ENCODE measurements at regions not wholly inside any gene's neighbourhood (a gene's known extent, or its start where the extent isn't known, plus 50 kb on each side); places are given as distances from the start of the nearest gene placed in this dataset.

DNA sequence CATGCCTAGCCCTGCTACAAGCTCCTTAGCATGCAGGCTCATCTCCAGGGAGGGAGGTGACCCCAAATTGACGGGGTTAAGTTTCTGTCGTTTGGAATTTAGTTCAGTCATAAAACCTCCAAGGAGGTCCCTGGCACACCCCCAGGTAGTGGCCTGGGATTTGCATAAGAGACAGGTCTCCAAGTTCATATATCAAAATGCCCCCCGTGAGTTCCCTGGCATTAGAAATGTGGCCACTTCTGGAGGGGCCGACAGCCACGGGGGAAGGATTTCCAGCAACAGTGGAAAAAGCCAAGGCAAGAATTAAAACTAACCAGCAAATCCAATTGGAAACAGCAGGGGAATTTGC, 228.8 kb downstream of the BCL11B start (continued):
- TF ChIP-seq, protein P1, sequence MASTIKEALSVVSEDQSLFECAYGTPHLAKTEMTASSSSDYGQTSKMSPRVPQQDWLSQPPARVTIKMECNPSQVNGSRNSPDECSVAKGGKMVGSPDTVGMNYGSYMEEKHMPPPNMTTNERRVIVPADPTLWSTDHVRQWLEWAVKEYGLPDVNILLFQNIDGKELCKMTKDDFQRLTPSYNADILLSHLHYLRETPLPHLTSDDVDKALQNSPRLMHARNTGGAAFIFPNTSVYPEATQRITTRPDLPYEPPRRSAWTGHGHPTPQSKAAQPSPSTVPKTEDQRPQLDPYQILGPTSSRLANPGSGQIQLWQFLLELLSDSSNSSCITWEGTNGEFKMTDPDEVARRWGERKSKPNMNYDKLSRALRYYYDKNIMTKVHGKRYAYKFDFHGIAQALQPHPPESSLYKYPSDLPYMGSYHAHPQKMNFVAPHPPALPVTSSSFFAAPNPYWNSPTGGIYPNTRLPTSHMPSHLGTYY (CRISPR knock-in tag; IDR thresholded peaks at IDR 0.05): no peak

DNA sequence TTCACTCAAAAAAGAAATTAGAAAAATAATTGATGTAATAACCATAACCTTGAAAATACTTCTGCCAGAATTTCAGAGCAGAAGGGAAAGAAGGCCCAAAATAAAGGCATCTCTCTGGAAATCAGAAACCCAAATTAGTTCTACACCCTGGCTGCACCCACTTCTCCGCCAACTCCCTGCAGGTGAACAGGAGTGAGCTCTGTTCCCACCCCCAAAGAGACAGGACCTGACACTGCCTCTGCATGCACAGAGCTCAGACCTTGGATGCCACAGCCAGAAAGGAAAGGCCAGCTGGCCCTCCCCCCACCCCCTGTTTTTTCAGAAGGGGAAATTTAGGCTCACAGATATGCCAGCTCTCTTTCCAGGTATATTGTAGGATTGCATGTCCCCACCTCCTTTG, 228.2 kb downstream of the BCL11B start:
- H3K27me3 Mint-ChIP-seq (ENCODE audit: low read depth): no peaks in the 10 kb centered on the region
- peaks cover 14% of the 10 kb centered on the region for H3K9me3 Mint-ChIP-seq
- POLR2A ChIA-PET: no interaction called here
- TF ChIP-seq GTF2I (CRISPR knock-in tag; conservative IDR thresholded peaks at IDR 0.05): no peak
- TF ChIP-seq FOXK1 (CRISPR knock-in tag; IDR thresholded peaks at IDR 0.05): no peak
- TF ChIP-seq IRF2 (CRISPR knock-in tag; IDR thresholded peaks at IDR 0.05; ENCODE audit: borderline replicate concordance, low read depth): no peak
- no peak for TF ChIP-seq GABPB1 (CRISPR knock-in tag; IDR thresholded peaks at IDR 0.05)
- no peak for TF ChIP-seq RORB (CRISPR knock-in tag; IDR thresholded peaks at IDR 0.05)
- no peak for TF ChIP-seq ZNF219 (CRISPR knock-in tag; IDR thresholded peaks at IDR 0.05; ENCODE audit: borderline replicate concordance)
- TF ChIP-seq FOXP1 (CRISPR knock-in tag; IDR thresholded peaks at IDR 0.05; ENCODE audit: borderline replicate concordance): no peak
- TF ChIP-seq RELA (CRISPR knock-in tag; IDR thresholded peaks at IDR 0.05; ENCODE audit: borderline replicate concordance): no peak
- TF ChIP-seq, protein P2, sequence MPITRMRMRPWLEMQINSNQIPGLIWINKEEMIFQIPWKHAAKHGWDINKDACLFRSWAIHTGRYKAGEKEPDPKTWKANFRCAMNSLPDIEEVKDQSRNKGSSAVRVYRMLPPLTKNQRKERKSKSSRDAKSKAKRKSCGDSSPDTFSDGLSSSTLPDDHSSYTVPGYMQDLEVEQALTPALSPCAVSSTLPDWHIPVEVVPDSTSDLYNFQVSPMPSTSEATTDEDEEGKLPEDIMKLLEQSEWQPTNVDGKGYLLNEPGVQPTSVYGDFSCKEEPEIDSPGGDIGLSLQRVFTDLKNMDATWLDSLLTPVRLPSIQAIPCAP (CRISPR knock-in tag; IDR thresholded peaks at IDR 0.05): no peak
- TF ChIP-seq TP53 (CRISPR knock-in tag; IDR thresholded peaks at IDR 0.05): no peak
- TF ChIP-seq TEAD4 (CRISPR knock-in tag; IDR thresholded peaks at IDR 0.05): no peak
- TF ChIP-seq ESRRA (CRISPR knock-in tag; IDR thresholded peaks at IDR 0.05; ENCODE audit: borderline replicate concordance): no peak
- TF ChIP-seq, protein P3, sequence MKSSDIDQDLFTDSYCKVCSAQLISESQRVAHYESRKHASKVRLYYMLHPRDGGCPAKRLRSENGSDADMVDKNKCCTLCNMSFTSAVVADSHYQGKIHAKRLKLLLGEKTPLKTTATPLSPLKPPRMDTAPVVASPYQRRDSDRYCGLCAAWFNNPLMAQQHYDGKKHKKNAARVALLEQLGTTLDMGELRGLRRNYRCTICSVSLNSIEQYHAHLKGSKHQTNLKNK (CRISPR knock-in tag; IDR thresholded peaks at IDR 0.05): no peak
- TF ChIP-seq ZNF671 (CRISPR knock-in tag; IDR thresholded peaks at IDR 0.05): no peak
- no peak for TF ChIP-seq HMGA2 (CRISPR knock-in tag; IDR thresholded peaks at IDR 0.05)
- no peak for TF ChIP-seq MXD4 (CRISPR knock-in tag; IDR thresholded peaks at IDR 0.05; ENCODE audit: borderline replicate concordance)
- 0 out of 2 replicates have a peak, but pooled peaks cover 6% of the 10 kb centered on the region for H3K4me1 Mint-ChIP-seq
- DNase-seq (ENCODE audit: low spot score) (no peak), ATAC-seq (no peak)
- CTCF ChIA-PET: interaction anchor here (0.5 to 1.1 kb wide), 4 partner anchors 8 to 345 kb away, joined by 3 to 4 read pairs (median 4); no protein-coding TSS in a partner anchor
- H3K4me3 Mint-ChIP-seq: no peak overlapping the region
- peaks cover 3% of the 10 kb centered on the region; the same call in 1 of the 2 replicates for H3K36me3 Mint-ChIP-seq
- no peak overlapping the region for H3K27ac Mint-ChIP-seq

DNA sequence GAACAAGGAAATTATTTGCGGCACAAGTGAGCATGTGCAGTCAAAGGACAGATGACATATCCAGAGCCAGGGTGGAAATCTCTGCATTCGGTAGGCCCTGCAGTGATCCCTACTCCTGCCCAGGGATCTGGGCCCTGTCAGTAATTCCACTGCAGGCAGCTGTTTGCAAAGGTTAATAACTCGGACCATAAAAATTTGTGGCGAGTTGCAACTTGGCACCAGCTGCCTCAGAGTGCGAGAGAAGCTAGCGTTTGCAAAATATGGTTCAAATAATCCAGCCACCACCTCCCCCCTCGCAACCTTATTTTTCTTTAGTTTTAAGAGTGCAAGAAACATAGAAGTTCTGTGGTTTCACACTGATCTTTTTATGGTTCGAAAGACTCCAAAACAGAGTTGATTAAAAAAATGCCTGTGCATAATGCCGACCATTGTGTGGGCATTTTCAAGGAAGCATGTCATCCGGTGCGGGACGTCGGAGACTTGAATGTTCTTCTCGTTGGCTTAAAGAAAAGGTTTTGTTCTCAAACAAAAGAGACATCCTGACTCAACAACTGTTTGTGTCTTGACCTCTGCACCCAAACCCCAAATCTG, 224.5 kb downstream of the BCL11B start:
- Mint-ChIP-seq H3K4me3 (no peak overlapping the region), H3K36me3 (peaks cover 15% of the 10 kb centered on the region), H3K27me3 (ENCODE audit: low read depth) (no peaks in the 10 kb centered on the region), H3K4me1 (0 out of 2 replicates have a peak, but pooled peaks cover 3% of the 10 kb centered on the region), H3K27ac (no peak overlapping the region), H3K9me3 (peaks cover 32% of the 10 kb centered on the region)
- ChIA-PET POLR2A (no interaction called here), CTCF (interaction anchor here (0.8 kb wide), 1 partner anchor 12 kb away, joined by 3 read pairs; no protein-coding TSS in a partner anchor)
- DNase-seq (ENCODE audit: low spot score) (no peak), ATAC-seq (no peak)
- TF ChIP-seq CREB1 (CRISPR knock-in tag; IDR thresholded peaks at IDR 0.05) (no peak), ZNF121 (CRISPR knock-in tag; IDR thresholded peaks at IDR 0.05) (no peak), GTF2I (CRISPR knock-in tag; conservative IDR thresholded peaks at IDR 0.05) (no peak), KAT7 (CRISPR knock-in tag; IDR thresholded peaks at IDR 0.05; ENCODE audit: borderline replicate concordance) (no peak), ETV6 (CRISPR knock-in tag; IDR thresholded peaks at IDR 0.05) (no peak)
- TF ChIP-seq, protein P4, sequence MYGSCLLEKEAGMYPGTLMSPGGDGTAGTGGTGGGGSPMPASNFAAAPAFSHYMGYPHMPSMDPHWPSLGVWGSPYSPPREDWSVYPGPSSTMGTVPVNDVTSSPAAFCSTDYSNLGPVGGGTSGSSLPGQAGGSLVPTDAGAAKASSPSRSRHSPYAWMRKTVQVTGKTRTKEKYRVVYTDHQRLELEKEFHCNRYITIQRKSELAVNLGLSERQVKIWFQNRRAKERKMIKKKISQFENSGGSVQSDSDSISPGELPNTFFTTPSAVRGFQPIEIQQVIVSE (CRISPR knock-in tag; IDR thresholded peaks at IDR 0.05; ENCODE audit: borderline replicate concordance): no peak
- TF ChIP-seq, protein P5, sequence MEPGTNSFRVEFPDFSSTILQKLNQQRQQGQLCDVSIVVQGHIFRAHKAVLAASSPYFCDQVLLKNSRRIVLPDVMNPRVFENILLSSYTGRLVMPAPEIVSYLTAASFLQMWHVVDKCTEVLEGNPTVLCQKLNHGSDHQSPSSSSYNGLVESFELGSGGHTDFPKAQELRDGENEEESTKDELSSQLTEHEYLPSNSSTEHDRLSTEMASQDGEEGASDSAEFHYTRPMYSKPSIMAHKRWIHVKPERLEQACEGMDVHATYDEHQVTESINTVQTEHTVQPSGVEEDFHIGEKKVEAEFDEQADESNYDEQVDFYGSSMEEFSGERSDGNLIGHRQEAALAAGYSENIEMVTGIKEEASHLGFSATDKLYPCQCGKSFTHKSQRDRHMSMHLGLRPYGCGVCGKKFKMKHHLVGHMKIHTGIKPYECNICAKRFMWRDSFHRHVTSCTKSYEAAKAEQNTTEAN (CRISPR knock-in tag; IDR thresholded peaks at IDR 0.05): no peak
- TF ChIP-seq, protein P6, sequence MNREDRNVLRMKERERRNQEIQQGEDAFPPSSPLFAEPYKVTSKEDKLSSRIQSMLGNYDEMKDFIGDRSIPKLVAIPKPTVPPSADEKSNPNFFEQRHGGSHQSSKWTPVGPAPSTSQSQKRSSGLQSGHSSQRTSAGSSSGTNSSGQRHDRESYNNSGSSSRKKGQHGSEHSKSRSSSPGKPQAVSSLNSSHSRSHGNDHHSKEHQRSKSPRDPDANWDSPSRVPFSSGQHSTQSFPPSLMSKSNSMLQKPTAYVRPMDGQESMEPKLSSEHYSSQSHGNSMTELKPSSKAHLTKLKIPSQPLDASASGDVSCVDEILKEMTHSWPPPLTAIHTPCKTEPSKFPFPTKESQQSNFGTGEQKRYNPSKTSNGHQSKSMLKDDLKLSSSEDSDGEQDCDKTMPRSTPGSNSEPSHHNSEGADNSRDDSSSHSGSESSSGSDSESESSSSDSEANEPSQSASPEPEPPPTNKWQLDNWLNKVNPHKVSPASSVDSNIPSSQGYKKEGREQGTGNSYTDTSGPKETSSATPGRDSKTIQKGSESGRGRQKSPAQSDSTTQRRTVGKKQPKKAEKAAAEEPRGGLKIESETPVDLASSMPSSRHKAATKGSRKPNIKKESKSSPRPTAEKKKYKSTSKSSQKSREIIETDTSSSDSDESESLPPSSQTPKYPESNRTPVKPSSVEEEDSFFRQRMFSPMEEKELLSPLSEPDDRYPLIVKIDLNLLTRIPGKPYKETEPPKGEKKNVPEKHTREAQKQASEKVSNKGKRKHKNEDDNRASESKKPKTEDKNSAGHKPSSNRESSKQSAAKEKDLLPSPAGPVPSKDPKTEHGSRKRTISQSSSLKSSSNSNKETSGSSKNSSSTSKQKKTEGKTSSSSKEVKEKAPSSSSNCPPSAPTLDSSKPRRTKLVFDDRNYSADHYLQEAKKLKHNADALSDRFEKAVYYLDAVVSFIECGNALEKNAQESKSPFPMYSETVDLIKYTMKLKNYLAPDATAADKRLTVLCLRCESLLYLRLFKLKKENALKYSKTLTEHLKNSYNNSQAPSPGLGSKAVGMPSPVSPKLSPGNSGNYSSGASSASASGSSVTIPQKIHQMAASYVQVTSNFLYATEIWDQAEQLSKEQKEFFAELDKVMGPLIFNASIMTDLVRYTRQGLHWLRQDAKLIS (CRISPR knock-in tag; IDR thresholded peaks at IDR 0.05; ENCODE audit: borderline replicate concordance): no peak
- TF ChIP-seq, protein P7, sequence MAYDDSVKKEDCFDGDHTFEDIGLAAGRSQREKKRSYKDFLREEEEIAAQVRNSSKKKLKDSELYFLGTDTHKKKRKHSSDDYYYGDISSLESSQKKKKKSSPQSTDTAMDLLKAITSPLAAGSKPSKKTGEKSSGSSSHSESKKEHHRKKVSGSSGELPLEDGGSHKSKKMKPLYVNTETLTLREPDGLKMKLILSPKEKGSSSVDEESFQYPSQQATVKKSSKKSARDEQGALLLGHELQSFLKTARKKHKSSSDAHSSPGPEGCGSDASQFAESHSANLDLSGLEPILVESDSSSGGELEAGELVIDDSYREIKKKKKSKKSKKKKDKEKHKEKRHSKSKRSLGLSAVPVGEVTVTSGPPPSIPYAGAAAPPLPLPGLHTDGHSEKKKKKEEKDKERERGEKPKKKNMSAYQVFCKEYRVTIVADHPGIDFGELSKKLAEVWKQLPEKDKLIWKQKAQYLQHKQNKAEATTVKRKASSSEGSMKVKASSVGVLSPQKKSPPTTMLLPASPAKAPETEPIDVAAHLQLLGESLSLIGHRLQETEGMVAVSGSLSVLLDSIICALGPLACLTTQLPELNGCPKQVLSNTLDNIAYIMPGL (CRISPR knock-in tag; IDR thresholded peaks at IDR 0.05): no peak

Data from WTC11 (cell line).